ENCODE measurements at regions not wholly inside any gene's neighbourhood (a gene's known extent, or its start where the extent isn't known, plus 50 kb on each side); places are given as distances from the start of the nearest gene placed in this dataset.

DNA sequence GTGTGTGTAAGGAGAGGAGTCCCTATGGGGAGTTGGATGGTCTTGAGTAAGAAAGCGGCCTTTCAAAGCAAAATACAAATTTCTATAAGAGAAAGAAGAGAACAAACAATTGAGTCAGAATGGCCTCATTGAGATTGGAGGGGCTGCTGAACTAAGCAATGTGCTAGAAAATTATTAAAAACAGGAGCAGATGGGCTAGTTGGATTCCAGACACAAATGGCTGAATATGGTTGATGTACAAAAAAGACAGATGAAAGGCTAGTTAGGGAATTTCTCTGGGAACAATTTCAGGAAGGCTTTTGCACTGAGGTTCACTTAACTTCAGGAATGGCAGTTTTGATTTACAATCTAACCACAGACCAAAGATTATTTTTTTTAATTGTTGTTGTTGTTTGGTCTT lies 1806.8 kb upstream of the TENM3 start:
- TF ChIP-seq, protein P1, sequence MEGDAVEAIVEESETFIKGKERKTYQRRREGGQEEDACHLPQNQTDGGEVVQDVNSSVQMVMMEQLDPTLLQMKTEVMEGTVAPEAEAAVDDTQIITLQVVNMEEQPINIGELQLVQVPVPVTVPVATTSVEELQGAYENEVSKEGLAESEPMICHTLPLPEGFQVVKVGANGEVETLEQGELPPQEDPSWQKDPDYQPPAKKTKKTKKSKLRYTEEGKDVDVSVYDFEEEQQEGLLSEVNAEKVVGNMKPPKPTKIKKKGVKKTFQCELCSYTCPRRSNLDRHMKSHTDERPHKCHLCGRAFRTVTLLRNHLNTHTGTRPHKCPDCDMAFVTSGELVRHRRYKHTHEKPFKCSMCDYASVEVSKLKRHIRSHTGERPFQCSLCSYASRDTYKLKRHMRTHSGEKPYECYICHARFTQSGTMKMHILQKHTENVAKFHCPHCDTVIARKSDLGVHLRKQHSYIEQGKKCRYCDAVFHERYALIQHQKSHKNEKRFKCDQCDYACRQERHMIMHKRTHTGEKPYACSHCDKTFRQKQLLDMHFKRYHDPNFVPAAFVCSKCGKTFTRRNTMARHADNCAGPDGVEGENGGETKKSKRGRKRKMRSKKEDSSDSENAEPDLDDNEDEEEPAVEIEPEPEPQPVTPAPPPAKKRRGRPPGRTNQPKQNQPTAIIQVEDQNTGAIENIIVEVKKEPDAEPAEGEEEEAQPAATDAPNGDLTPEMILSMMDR (IDR thresholded peaks at IDR 0.05; ENCODE audit: insufficient read depth, low read depth, low read length): no peak
- no peak overlapping the region for H3K4me3 ChIP-seq (ENCODE audit: low read depth, low read length)
- DNase-seq (ENCODE audit: low read depth): no peak

DNA sequence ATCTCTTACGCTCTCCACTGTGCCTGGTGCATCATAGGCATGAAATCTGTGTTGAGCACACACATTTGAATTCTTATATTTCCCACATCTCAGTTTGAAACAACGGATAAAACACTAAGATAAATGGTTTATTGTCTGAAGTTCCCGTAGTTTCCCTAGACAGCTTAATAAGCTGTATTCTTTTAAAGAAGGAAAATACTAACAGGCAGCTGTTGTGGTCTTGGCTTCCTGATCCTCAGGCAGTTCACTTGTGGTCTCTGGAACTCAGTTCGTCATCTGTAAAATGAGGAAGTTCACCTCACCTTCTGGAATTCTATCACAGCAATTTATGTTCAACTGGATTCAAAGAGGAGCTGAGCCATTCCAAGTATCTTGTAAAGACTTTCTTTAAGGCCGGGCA lies 1805.6 kb upstream of the TENM3 start:
- no peak for DNase-seq (ENCODE audit: low read depth)
- H3K4me3 ChIP-seq (ENCODE audit: low read depth, low read length): no peak overlapping the region
- TF ChIP-seq, protein P1 (IDR thresholded peaks at IDR 0.05; ENCODE audit: insufficient read depth, low read depth, low read length): no peak

DNA sequence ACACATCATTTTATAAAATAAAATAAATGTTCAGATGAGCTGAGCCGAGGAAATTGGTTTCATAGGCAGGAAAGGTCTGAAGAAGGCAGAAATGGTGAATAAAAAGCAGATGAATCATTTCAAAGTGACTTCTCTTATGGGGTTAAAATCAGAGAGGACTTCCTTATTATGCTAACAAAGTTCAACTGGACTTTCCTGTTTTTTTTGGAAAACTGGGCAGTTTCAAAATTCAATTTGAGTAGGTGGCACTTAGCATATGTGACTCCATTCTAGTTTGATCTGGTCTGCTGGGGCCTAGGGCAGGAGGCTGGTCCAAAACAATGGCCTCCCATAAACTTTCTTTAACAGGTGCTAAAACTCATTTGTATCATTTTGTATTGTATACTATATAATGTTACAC lies 1794.9 kb upstream of the TENM3 start:
- no peak overlapping the region for H3K4me3 ChIP-seq (ENCODE audit: low read depth, low read length)
- DNase-seq (ENCODE audit: low read depth): no peak
- TF ChIP-seq, protein P1 (IDR thresholded peaks at IDR 0.05; ENCODE audit: insufficient read depth, low read depth, low read length): no peak

DNA sequence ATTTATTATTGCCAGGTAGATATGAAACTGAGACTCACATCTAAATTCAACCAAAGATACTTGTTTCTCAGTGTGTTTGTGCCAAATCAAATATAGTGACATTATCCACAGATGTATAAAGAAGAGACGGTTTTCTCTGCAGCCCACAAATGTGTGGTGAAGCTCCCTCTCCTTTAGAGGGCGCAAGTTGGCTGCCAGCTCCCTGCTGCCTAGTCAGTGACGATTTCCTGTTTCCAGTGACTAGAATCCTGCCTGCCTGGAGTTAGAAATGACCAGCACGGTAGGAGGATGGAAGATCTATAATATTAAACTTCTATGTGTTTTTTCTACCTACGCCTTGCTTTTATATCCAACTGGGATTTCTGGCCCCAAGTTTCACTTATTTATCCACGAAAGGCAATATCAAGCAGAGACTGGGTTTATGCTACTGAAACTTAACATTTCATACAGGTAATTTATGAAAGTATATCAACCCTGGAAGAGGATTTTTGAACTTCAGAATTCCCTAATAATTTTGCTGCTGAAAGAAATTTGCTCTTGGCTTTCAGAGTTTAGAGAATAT lies 1793.7 kb upstream of the TENM3 start:
- TF ChIP-seq, protein P1 (IDR thresholded peaks at IDR 0.05; ENCODE audit: insufficient read depth, low read depth, low read length): no peak
- DNase-seq (ENCODE audit: low read depth): no peak

DNA sequence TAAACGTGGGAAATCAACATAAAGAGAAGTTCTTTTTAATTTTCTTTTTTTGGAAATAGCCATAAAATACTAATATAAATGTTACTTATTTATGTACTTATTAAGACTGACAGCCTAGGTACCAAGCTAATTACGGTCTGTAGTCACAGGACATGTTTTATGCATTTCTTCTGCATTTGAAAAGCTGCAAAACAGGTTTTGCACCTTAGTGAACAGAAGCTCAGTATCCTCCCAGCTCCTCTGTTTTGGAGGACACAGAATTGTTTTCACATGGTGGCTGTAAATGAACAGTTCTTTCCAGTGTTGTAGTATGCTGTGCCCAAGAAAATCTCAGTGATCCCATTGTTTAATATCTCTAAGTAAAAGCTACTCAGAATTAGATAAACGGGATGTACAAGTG lies 1788.0 kb upstream of the TENM3 start:
- TF ChIP-seq, protein P1 (IDR thresholded peaks at IDR 0.05; ENCODE audit: insufficient read depth, low read depth, low read length): no peak
- DNase-seq (ENCODE audit: low read depth): no peak
- H3K4me3 ChIP-seq (ENCODE audit: low read depth, low read length): no peak overlapping the region

More for the DNA sequence above, 1793.7 kb upstream of the TENM3 start:
- no peak overlapping the region for H3K4me3 ChIP-seq (ENCODE audit: low read depth, low read length)

DNA sequence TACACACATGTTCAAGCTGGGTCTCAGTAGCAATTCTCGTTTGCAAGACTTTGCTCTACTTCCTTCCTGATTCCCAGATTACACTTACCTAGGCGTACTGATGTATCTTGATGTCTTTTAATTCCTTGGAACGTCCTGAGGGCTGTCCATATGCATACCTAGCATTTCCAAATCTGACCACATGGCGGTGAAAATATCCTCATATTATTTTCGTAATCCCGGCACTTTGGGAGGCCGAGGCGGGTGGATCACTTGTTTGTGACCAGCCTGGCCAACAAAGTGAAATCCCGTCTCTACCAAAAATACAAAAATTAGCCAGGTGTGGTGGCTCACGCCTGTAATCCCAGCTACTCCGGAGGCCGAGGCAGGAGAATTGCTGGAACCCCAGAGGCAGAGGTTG lies 1786.3 kb upstream of the TENM3 start:
- no peak for DNase-seq (ENCODE audit: low read depth)
- TF ChIP-seq, protein P1 (IDR thresholded peaks at IDR 0.05; ENCODE audit: insufficient read depth, low read depth, low read length): no peak
- no peak overlapping the region for H3K4me3 ChIP-seq (ENCODE audit: low read depth, low read length)

DNA sequence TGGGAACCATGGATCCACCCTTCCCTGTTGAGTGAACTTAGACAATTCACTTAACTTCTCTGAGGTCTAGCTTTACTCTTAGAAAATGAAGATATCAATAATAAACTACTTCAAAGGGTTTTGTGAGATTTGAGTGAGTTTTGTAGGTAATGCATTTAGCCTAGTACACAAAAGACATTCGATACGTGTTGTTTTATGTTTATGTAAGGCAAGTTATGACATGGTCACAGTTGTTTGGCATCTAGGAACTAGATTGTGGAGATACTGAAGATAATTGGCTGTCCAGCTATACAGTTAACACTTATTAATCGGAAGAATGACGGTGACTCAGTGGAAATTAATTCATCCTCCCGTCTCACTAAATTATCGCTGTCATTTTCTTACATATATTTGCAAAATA lies 1781.1 kb upstream of the TENM3 start:
- TF ChIP-seq, protein P1 (IDR thresholded peaks at IDR 0.05; ENCODE audit: insufficient read depth, low read depth, low read length): no peak
- H3K4me3 ChIP-seq (ENCODE audit: low read depth, low read length): no peak overlapping the region

More for the DNA sequence above, 1781.1 kb upstream of the TENM3 start:
- no peak for DNase-seq (ENCODE audit: low read depth)
